Loucy (cell line): ENCODE measurements at regions not wholly inside any gene's neighbourhood (a gene's known extent, or its start where the extent isn't known, plus 50 kb on each side); places are given as distances from the start of the nearest gene placed in this dataset.

Experiments
- H2AFZ ChIP-seq: fragments of 200-600 bp; sonication (generic); 2 replicates; pipeline ENCODE4 v1.6.0; 2016; ENCODE audit warnings: antibody characterized with exemption, mild to moderate bottlenecking, low read length, moderate library complexity
- H3F3A ChIP-seq: fragments of 200-600 bp; 2 replicates; pipeline ENCODE4 v1.6.0; 2016; ENCODE audit warnings: antibody characterized with exemption, low read depth, mild to moderate bottlenecking
- H3K27me3 ChIP-seq: fragments of 200-600 bp; sonication (generic); 2 replicates; pipeline ENCODE4 v1.6.1; 2014; ENCODE audit warnings: low read length, mild to moderate bottlenecking; ENCODE audit not compliant: insufficient read depth, poor library complexity, severe bottlenecking
- H3K36me3 ChIP-seq: fragments of 200-600 bp; sonication (generic); 2 replicates; pipeline ENCODE4 v1.6.1; 2016; ENCODE audit warnings: low read length; ENCODE audit not compliant: insufficient read depth
- H3K4me1 ChIP-seq: fragments of 200-600 bp; sonication (generic); 2 replicates; pipeline ENCODE4 v1.5.1; 2014; ENCODE audit warnings: low read length, mild to moderate bottlenecking; ENCODE audit not compliant: insufficient read depth, poor library complexity, severe bottlenecking
- H3K4me2 ChIP-seq: fragments of 200-600 bp; sonication (generic); 2 replicates; pipeline ENCODE4 v1.6.0; 2014; ENCODE audit warnings: antibody characterized with exemption, low read length, low read depth, mild to moderate bottlenecking; ENCODE audit not compliant: poor library complexity, severe bottlenecking
- H3K4me3 ChIP-seq: fragments of 200-600 bp; sonication (generic); 2 replicates; pipeline ENCODE4 v1.5.1; 2014; ENCODE audit warnings: low read length, mild to moderate bottlenecking, mixed read lengths; ENCODE audit not compliant: poor library complexity, severe bottlenecking
- H3K79me2 ChIP-seq: fragments of 200-600 bp; sonication (generic); 2 replicates; pipeline ENCODE4 v1.6.1; 2014; ENCODE audit warnings: low read length; ENCODE audit not compliant: insufficient read depth
- H3K9ac ChIP-seq: fragments of 200-600 bp; sonication (generic); 2 replicates; pipeline ENCODE4 v1.6.0; 2014; ENCODE audit warnings: mild to moderate bottlenecking, low read depth, low read length, moderate library complexity; ENCODE audit not compliant: poor library complexity, severe bottlenecking
- H3K9me2 ChIP-seq: fragments of 200-600 bp; sonication (generic); replicated peaks from 2 replicates; pipeline ENCODE4 v1.6.1; 2016; ENCODE audit warnings: low read depth, low read length, mixed read lengths
- H3K9me3 ChIP-seq: fragments of 200-600 bp; sonication (generic); 2 replicates; pipeline ENCODE4 v1.6.1; 2014; ENCODE audit warnings: mild to moderate bottlenecking, antibody characterized with exemption, low read length, low read depth; ENCODE audit not compliant: insufficient read depth
- H4K20me1 ChIP-seq: fragments of 200-600 bp; sonication (generic); 2 replicates; pipeline ENCODE4 v1.6.0; 2014; ENCODE audit warnings: antibody characterized with exemption, low read length, mild to moderate bottlenecking; ENCODE audit not compliant: insufficient read depth, poor library complexity, severe bottlenecking
- CTCF ChIP-seq: fragments of 200-600 bp; sonication (generic); conservative IDR thresholded peaks from 2 replicates; pipeline ENCODE4 v1.5.1; 2014; ENCODE audit warnings: mild to moderate bottlenecking, antibody characterized with exemption, low read length
- EZH2phosphoT487 ChIP-seq: fragments of 200-600 bp; IDR thresholded peaks from 2 replicates; pipeline ENCODE4 v1.6.1; 2018; ENCODE audit warnings: antibody characterized with exemption, mild to moderate bottlenecking, moderate library complexity, borderline replicate concordance

DNA sequence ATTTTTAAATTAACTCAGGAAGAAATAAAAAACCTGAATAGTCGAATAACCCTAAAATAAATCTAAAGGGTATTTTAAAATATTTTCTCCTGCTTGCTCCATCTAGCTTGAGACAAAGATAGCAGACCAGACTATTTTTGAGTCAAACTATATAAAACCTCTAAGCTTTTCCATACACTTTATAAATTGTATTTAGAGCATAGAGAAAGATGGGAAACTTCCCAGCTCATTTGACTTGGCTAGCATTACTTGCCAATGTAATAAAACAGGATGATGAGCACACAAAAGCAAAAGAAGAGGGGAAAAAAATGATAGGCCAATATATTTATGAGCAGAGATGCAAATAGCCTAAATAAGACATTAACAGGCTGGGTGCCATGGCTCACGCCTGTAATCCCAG is 117.1 kb downstream of the ANAPC4 start:
- no peak for TF ChIP-seq CTCF
- no peak for TF ChIP-seq EZH2phosphoT487
- Histone ChIP-seq H3K9me3 (no peaks in the 10 kb centered on the region), H3K4me1 (no peaks in the 10 kb centered on the region), H3K27me3 (no peaks in the 10 kb centered on the region), H3K36me3 (no peaks in the 10 kb centered on the region), H3K4me3 (no peak overlapping the region), H2AFZ (no peak overlapping the region), H3F3A (no peaks in the 10 kb centered on the region), H3K79me2 (no peaks in the 10 kb centered on the region), H3K4me2 (no peak overlapping the region), H3K9ac (no peak overlapping the region), H4K20me1 (no peaks in the 10 kb centered on the region), H3K9me2 (no peaks in the 10 kb centered on the region)

GRCh38 chr4:25500626-25501316 is 123.7 kb downstream of the ANAPC4 start:
- H3K9me2 ChIP-seq = no peaks in the 10 kb centered on the region
- H3K4me2 ChIP-seq = no peak overlapping the region
- H3K36me3 ChIP-seq = no peaks in the 10 kb centered on the region
- H3K4me3 ChIP-seq = no peak overlapping the region
- no peak overlapping the region for H3K9ac ChIP-seq
- peaks cover 2% of the 10 kb centered on the region; the same call in 1 of the 2 replicates for H3K9me3 ChIP-seq
- no peaks in the 10 kb centered on the region for H3K79me2 ChIP-seq
- H4K20me1 ChIP-seq = no peaks in the 10 kb centered on the region
- H2AFZ ChIP-seq = no peak overlapping the region
- TF ChIP-seq EZH2phosphoT487 (no peak), CTCF (no peak)
- H3K4me1 ChIP-seq = no peaks in the 10 kb centered on the region
- H3K27me3 ChIP-seq = no peaks in the 10 kb centered on the region
- H3F3A ChIP-seq = no peaks in the 10 kb centered on the region

- no peaks in the 10 kb centered on the region for H3K27me3 ChIP-seq
- no peaks in the 10 kb centered on the region for H3F3A ChIP-seq
- TF ChIP-seq CTCF (no peak), EZH2phosphoT487 (no peak)
- no peak overlapping the region for H2AFZ ChIP-seq
- H3K36me3 ChIP-seq = no peaks in the 10 kb centered on the region
- no peaks in the 10 kb centered on the region for H4K20me1 ChIP-seq
- H3K9me3 ChIP-seq = peaks cover 3% of the 10 kb centered on the region; the same call in 1 of the 2 replicates
- no peak overlapping the region for H3K9ac ChIP-seq
- no peak overlapping the region for H3K4me2 ChIP-seq
- no peaks in the 10 kb centered on the region for H3K79me2 ChIP-seq
- no peaks in the 10 kb centered on the region for H3K4me1 ChIP-seq
- H3K4me3 ChIP-seq = no peak overlapping the region
- H3K9me2 ChIP-seq = no peaks in the 10 kb centered on the region
Measured at GRCh38 chr4:25502115-25502514, 125.1 kb downstream of the ANAPC4 start.
